GM20000 (cell line): ENCODE measurements at regions not wholly inside any gene's neighbourhood (a gene's known extent, or its start where the extent isn't known, plus 50 kb on each side); places are given as distances from the start of the nearest gene placed in this dataset.
"Not testable (repeated sequence)": the region's sequence is repeated elsewhere in the genome, so short reads cannot be mapped to it uniquely, and the experiment has no call there.

Experiments
- DNase-seq: peaks from one replicate; pipeline ENCODE4 v3.0.0; 2012; ENCODE audit warnings: low spot score
- TF ChIP-seq, protein P1 (sequence below): IDR thresholded peaks from 2 replicates; pipeline ENCODE4 v1.5.1; 2012; ENCODE audit warnings: mild to moderate bottlenecking, control low read depth; ENCODE audit errors: extremely low read depth, missing control alignments

DNA sequence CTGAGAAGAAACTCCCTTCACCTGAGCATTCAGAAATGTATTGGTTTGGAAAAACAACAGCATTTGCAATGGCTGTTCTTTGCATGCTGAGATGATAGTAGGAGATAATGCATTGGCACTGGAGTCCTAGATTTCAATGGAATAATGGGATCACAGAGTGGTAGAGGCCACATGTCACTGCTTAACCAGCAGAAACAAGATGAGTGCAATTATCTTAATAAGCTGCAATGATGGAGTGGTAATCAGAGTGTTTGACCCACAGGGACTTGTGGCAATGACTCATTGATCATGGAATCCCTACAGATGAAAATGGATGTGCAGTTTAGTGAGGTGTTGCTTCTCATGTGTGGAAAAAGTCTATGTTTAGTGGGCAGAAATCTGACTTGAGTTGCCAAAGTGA is 218.8 kb upstream of the ZEB2 start:
- no peak for DNase-seq
- TF ChIP-seq, protein P1, sequence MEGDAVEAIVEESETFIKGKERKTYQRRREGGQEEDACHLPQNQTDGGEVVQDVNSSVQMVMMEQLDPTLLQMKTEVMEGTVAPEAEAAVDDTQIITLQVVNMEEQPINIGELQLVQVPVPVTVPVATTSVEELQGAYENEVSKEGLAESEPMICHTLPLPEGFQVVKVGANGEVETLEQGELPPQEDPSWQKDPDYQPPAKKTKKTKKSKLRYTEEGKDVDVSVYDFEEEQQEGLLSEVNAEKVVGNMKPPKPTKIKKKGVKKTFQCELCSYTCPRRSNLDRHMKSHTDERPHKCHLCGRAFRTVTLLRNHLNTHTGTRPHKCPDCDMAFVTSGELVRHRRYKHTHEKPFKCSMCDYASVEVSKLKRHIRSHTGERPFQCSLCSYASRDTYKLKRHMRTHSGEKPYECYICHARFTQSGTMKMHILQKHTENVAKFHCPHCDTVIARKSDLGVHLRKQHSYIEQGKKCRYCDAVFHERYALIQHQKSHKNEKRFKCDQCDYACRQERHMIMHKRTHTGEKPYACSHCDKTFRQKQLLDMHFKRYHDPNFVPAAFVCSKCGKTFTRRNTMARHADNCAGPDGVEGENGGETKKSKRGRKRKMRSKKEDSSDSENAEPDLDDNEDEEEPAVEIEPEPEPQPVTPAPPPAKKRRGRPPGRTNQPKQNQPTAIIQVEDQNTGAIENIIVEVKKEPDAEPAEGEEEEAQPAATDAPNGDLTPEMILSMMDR: no peak

DNA sequence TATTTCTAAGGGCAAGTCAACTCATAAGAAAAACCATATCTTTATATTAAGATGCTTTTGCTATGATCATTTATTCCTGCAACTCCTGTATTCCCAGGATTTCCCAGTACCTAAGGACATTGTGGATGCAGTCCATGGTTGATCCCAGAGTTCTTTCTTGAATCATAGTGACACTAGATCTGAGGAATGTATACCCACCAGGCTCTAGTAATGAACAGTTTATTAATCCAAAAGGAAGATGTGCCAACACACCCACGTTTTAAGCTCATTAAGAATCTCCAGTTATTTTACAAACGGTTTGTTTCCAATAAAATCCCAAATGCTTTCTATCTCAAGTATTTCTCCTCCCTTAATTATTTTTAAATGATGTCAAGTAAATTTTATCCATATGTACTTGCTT is 210.8 kb upstream of the ZEB2 start:
- no peak for DNase-seq
- TF ChIP-seq, protein P1: no peak

DNA sequence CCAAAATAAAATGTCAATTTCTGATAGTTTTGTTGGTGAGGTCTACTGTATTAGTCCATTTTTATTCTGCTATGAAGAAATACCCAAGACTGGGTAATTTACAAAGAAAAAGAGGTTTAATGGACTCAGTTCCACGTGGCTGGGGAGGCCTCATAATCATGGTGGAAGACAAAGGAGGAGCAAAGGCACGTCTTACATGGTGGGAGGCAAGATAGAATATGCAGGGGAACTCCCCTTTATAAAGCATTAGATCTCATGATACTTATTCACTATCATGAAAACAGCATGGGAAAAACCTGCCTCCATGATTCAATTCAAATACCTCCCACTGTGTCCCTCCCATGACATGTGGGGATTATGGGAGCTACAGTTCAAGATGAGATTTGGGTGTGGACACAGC is 204.5 kb upstream of the ZEB2 start:
- DNase-seq: not testable (repeated sequence)

DNA sequence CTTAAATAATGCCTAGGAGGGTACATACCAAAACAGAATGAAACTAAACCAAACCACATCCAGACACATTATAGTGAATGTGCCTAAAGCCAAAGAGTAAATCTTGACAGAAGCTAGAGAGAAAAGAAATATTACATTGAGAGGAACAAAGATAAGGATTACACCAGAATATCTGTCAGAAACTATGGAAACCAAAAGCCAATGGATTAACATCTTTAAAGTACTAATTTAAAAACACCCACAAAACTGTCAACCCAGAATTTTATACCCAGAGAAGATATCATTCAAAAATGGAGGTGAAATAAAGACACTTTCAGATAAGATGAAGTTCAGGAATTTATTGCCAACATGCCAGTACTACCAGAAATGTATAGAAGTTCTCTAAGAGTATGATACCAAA is 198.5 kb upstream of the ZEB2 start:
- TF ChIP-seq, protein P1: no peak
- no peak for DNase-seq

DNA sequence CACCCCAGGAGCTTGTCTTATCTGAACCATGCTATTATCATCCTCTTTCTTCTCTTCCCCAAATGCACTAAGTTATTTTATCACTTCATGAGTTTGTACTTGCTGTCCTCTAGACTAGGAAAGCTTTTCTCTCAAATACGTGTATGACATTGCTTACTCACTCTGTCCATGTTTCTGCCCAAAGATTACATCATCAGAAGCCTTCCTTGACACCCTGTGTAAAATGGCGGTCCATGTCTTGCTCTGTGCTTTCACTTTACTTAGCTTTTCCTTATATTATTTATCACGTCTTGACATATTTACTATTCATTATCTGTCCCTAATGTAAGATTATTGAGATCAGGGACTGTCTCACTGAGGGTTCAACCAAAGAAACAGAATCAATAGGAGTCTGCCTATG is 196.1 kb upstream of the ZEB2 start:
- no peak for DNase-seq
- TF ChIP-seq, protein P1: no peak

DNA sequence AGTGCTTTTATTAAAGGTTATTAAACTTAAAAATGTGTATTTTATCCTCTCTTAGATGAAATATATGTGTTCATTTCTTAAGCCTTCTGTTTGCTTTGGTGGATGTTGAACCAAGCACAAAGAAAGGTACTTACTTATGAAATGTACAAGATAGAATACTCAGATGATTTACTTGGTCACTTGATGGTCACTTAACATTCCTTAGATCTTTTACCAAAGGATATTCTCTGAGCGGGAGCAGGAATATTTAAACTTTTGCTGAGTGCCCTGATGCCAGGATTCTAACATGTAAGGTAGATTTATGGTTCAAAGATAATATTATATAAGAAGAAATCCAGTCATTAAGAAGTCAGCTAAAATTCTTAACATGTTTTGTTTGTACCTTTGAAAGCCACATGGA is 193.5 kb upstream of the ZEB2 start:
- TF ChIP-seq, protein P1: no peak
- no peak for DNase-seq

DNA sequence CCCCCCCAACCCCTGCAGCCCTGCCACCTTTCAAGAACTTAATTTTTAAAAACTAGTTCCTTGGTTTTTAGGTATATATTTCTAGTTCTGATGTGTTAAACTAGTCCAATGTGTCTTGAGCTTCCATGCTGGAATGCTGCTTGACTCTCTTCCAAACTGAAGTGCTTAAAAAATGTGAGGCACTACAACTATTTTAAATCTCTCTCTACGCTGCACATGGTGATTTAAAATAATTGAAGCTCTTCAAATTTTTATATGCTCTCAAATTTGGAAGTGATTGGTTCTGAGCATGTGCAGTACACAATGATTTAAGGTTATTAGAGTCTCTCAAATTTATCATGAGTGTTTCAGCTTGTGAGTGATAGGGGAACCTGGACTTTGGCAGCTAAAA is 192.6 kb upstream of the ZEB2 start:
- TF ChIP-seq, protein P1: no peak
- DNase-seq: no peak

DNA sequence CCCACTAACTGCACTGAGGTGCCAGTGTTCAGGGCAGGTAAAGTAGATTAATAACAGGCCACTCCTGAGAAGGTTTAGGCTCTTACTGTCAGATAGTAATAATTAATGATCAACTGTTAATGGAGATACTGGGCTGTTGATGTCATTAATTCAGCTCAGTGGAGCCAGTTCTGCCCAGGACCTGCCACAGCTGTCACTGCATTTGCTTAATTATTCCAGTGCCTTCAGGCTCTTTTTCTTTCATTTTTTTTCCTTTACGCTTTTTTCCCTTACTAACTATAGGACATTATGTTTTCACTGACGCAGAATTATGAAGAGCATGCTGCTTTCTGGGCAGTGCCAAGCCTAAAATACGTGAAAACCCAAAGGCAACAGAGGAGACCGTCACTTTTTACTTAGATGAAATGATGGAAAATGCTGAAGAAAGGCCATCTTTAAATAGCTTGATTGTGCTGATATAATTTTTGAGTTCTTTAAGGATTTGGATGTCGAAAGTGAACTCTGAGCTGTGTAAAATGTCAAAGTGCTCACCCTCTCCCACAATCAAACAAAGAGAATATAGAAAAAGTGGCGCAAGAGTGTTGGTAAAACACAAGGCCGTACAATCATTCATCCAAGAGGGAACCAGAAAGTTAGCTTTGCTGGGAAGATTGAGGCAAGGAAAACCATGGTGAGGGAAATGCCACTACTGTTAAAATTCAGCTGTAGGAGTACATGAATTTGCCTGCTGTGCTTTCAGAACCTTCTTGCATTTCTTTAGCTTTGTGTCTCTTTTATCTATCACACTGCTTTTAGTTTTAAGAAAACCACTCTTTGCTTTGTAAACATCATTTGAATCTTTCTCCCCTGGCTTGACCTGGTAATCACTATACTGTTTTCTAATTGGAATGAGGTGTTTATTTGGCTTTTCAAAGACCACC is 192.0 kb upstream of the ZEB2 start:
- no peak for DNase-seq
- TF ChIP-seq, protein P1: no peak
